T-helper 2 cell treated with Interferon-gamma antibody and Interleukin-4, amounts not matched to agents 5 μg/mL and 100 μg/mL, for 36 hours (primary cell): ENCODE measurements at regions not wholly inside any gene's neighbourhood (a gene's known extent, or its start where the extent isn't known, plus 50 kb on each side); places are given as distances from the start of the nearest gene placed in this dataset.
"Not testable (repeated sequence)": the region's sequence is repeated elsewhere in the genome, so short reads cannot be mapped to it uniquely, and the experiment has no call there.

Experiments used
- DNase-seq: peaks from one replicate; pipeline ENCODE4 v3.0.0; 2021; ENCODE audit warnings: low spot score
- H3K27ac Mint-ChIP-seq: one replicate; pipeline ENCODE4 v1.8.0; 2021; ENCODE audit warnings: mild to moderate bottlenecking, mixed read lengths
- H3K27me3 Mint-ChIP-seq: one replicate; pipeline ENCODE4 v1.8.0; 2021; ENCODE audit warnings: low read depth, mixed read lengths
- H3K36me3 Mint-ChIP-seq: one replicate; pipeline ENCODE4 v1.8.0; 2021; ENCODE audit warnings: low read depth, mixed read lengths
- H3K4me1 Mint-ChIP-seq: one replicate; pipeline ENCODE4 v1.8.0; 2021; ENCODE audit warnings: low read depth, mixed read lengths
- H3K4me3 Mint-ChIP-seq: one replicate; pipeline ENCODE4 v1.8.0; 2022; ENCODE audit warnings: mild to moderate bottlenecking, moderate library complexity, mixed read lengths
- H3K9me3 Mint-ChIP-seq: one replicate; pipeline ENCODE4 v1.8.0; 2021; ENCODE audit warnings: mixed read lengths

- Mint-ChIP-seq H3K4me1 (no peaks in the 10 kb centered on the region), H3K27ac (no peak overlapping the region), H3K9me3 (peaks cover 6% of the 10 kb centered on the region), H3K27me3 (peaks cover 29% of the 10 kb centered on the region), H3K4me3 (no peak overlapping the region), H3K36me3 (no peaks in the 10 kb centered on the region)
- DNase-seq: no peak
Observed at GRCh38 chr2:144631636-144632035, 111.7 kb upstream of the ZEB2 start.

GRCh38 chr2:144630459-144631215 lies 110.7 kb upstream of the ZEB2 start:
- H3K4me1 Mint-ChIP-seq: no peaks in the 10 kb centered on the region

GRCh38 chr2:144629935-144630334 lies 110.0 kb upstream of the ZEB2 start:
- no peak for DNase-seq
- no peaks in the 10 kb centered on the region for H3K36me3 Mint-ChIP-seq
- H3K4me1 Mint-ChIP-seq: no peaks in the 10 kb centered on the region
- no peaks in the 10 kb centered on the region for H3K9me3 Mint-ChIP-seq
- peaks cover 21% of the 10 kb centered on the region for H3K27me3 Mint-ChIP-seq
- no peak overlapping the region for H3K27ac Mint-ChIP-seq
- H3K4me3 Mint-ChIP-seq: no peak overlapping the region

More at GRCh38 chr2:144630459-144631215, 110.7 kb upstream of the ZEB2 start:
- Mint-ChIP-seq H3K4me3 (no peak overlapping the region), H3K27me3 (peaks cover 25% of the 10 kb centered on the region), H3K9me3 (peaks cover 3% of the 10 kb centered on the region), H3K36me3 (no peaks in the 10 kb centered on the region), H3K27ac (no peak overlapping the region)
- no peak for DNase-seq

DNA sequence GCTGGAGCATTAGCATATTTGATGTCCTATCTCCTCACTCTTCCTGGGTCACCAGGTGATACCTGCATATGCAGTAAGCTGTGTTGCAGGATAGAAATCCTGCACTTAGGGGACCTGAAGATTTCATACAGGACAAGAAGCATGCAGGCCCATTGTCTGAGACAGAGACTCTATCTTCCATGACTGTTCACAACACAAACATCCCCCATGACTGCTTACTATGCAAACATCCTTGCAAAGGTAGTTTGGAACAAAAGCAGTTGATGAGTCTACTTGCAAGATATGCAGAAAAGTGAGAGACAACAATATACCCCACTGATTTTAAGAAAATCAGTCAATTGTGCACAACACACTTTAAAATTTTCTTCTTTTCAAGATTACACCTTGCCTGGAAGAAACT lies 108.6 kb upstream of the ZEB2 start:
- DNase-seq: no peak
- no peak overlapping the region for H3K27ac Mint-ChIP-seq
- H3K27me3 Mint-ChIP-seq: peaks cover 20% of the 10 kb centered on the region
- H3K36me3 Mint-ChIP-seq: no peaks in the 10 kb centered on the region
- H3K4me3 Mint-ChIP-seq: no peak overlapping the region
- no peaks in the 10 kb centered on the region for H3K4me1 Mint-ChIP-seq
- H3K9me3 Mint-ChIP-seq: no peaks in the 10 kb centered on the region

DNA sequence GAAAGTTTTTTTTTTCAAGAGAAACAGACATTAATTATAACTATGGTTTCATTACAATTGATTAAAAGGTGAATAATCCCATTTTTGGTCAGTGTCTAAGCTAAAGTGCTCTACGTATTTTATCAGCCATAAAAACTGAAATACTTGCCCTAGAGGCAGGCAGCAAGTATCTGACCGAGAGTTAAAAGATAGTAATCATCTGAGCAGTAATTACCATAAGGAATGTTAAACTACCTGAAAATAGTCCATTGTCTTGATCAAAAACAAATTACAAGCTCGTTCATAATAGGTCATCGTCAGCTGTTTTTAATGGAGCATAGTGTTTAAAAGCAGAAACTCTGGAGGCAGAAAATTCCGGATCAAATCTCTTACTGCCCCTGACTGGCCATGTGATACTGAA lies 105.7 kb upstream of the ZEB2 start:
- DNase-seq: no peak
- no peaks in the 10 kb centered on the region for H3K36me3 Mint-ChIP-seq
- H3K4me3 Mint-ChIP-seq: no peak overlapping the region
- no peaks in the 10 kb centered on the region for H3K4me1 Mint-ChIP-seq
- peaks cover 24% of the 10 kb centered on the region for H3K27me3 Mint-ChIP-seq
- H3K9me3 Mint-ChIP-seq: peaks cover 6% of the 10 kb centered on the region
- no peak overlapping the region for H3K27ac Mint-ChIP-seq

DNA sequence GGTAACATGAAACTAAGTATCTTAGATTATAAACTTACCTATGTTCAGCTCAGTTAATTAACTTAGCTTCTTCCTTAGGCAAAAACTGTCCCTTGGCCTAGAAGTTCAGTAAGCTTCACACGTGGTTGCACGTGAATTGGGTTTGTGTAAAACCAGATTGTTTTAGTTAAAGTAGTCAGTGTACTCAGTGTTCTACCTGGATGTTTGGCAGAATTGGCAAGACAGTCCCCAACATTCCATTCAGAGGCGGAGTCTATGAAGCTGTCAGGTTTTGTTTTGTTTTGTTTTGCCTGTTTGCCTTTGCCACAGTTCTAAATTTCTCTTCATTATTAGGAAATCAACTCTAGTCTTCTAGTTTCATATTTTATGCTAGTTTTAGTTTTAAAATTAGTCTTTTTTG lies 105.3 kb upstream of the ZEB2 start:
- Mint-ChIP-seq H3K36me3 (no peaks in the 10 kb centered on the region), H3K27me3 (peaks cover 24% of the 10 kb centered on the region), H3K4me1 (no peaks in the 10 kb centered on the region), H3K27ac (no peak overlapping the region), H3K9me3 (peaks cover 6% of the 10 kb centered on the region), H3K4me3 (no peak overlapping the region)
- no peak for DNase-seq

DNA sequence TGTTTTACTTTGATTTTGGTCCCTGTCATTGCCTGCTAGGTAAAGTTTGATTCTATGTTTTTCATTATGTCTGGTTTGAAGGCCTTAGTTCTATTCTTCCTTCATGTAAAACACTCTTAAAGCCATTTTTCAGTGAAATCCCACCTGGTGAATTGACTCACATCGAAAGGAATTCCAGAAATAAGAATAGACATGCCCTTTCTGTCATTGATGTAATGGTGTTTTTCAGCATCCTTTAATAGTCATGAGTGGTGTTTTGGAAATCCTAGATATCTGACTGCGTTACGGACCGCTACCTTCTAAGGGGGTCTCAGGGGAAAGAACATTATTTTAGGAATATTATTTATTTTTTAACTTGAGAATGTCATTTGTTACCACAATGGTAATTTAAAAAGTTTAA lies 104.5 kb upstream of the ZEB2 start:
- Mint-ChIP-seq H3K9me3 (peaks cover 6% of the 10 kb centered on the region), H3K27ac (no peak overlapping the region), H3K36me3 (no peaks in the 10 kb centered on the region), H3K27me3 (peaks cover 23% of the 10 kb centered on the region), H3K4me1 (no peaks in the 10 kb centered on the region), H3K4me3 (no peak overlapping the region)
- no peak for DNase-seq

- not testable (repeated sequence) for H3K4me3 Mint-ChIP-seq, DNase-seq, H3K4me1 Mint-ChIP-seq, H3K9me3 Mint-ChIP-seq, H3K36me3 Mint-ChIP-seq, H3K27ac Mint-ChIP-seq
- peaks cover 16% of the 10 kb centered on the region for H3K27me3 Mint-ChIP-seq
Observed at GRCh38 chr2:144622373-144622772, 102.5 kb upstream of the ZEB2 start.

DNA sequence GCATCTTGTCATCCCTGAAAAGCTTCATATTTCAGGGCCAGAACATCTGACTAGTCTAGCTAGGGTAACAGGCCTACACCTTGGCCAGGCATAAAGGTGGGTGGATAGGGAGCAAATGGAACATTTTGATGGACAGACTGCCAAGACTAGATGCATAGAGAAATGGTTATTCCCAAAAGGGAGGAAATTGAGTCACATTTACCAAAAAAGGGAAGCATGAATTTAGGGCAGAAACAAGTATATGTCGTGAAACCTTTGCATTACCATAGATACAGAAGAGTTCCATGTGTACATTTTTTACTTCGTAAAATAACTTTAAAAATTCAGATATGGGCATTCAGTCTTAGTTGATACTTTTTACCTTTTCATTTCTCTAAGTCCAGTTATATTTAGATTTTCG lies 101.3 kb upstream of the ZEB2 start:
- DNase-seq: no peak
- peaks cover 6% of the 10 kb centered on the region for H3K9me3 Mint-ChIP-seq
- no peaks in the 10 kb centered on the region for H3K4me1 Mint-ChIP-seq
- peaks cover 11% of the 10 kb centered on the region for H3K27me3 Mint-ChIP-seq
- H3K36me3 Mint-ChIP-seq: no peaks in the 10 kb centered on the region
- H3K27ac Mint-ChIP-seq: no peak overlapping the region
- H3K4me3 Mint-ChIP-seq: no peak overlapping the region

GRCh38 chr2:144619760-144620159 lies 99.8 kb upstream of the ZEB2 start:
- DNase-seq: no peak
- peaks cover 14% of the 10 kb centered on the region for H3K27me3 Mint-ChIP-seq
- no peaks in the 10 kb centered on the region for H3K4me1 Mint-ChIP-seq
- peaks cover 6% of the 10 kb centered on the region for H3K9me3 Mint-ChIP-seq
- H3K27ac Mint-ChIP-seq: no peak overlapping the region
- no peak overlapping the region for H3K4me3 Mint-ChIP-seq
- no peaks in the 10 kb centered on the region for H3K36me3 Mint-ChIP-seq

- not testable (repeated sequence) for H3K4me1 Mint-ChIP-seq, DNase-seq, H3K9me3 Mint-ChIP-seq, H3K4me3 Mint-ChIP-seq, H3K27me3 Mint-ChIP-seq, H3K27ac Mint-ChIP-seq, H3K36me3 Mint-ChIP-seq
Observed at GRCh38 chr2:144617171-144617570, 97.3 kb upstream of the ZEB2 start.

DNA sequence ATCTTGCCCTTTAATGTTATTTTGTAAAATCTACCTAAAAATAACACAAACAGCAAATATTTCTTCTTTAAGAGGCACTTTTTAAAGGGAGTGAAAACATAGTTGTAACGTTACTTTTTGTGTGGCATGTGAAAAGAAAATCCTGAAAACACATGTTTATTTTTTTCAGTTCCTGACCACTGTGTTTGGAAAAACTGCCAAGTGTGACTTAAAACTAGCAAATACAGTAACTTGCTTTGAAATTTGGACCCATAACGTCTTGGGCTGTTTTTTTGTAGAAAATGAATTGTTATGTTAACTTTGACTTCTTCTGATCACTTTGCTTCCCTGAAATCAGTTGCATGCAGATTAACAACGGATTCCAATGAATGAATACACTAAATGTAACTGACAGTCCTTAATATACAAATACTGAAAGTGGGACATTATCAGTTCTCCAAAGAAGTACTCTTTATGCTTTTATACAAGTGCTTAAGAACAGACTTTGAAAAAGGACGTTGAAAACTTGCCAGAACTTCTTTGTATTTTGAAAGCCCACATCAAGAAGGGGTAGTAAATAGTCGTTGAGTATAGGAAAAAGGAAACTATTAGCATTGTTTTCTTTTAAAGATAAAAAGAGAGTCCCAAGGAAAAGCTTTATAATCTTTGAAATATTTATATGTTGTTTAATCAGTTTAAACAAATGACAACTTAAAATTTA lies 96.1 kb upstream of the ZEB2 start:
- H3K27ac Mint-ChIP-seq: no peak overlapping the region
- H3K4me1 Mint-ChIP-seq: no peaks in the 10 kb centered on the region
- peaks cover 3% of the 10 kb centered on the region for H3K27me3 Mint-ChIP-seq
- DNase-seq: no peak
- H3K36me3 Mint-ChIP-seq: no peaks in the 10 kb centered on the region
- no peak overlapping the region for H3K4me3 Mint-ChIP-seq
- H3K9me3 Mint-ChIP-seq: no peaks in the 10 kb centered on the region

- DNase-seq: no peak
- Mint-ChIP-seq H3K27me3 (peaks cover 20% of the 10 kb centered on the region), H3K9me3 (no peaks in the 10 kb centered on the region), H3K4me1 (no peaks in the 10 kb centered on the region), H3K4me3 (no peak overlapping the region), H3K27ac (no peak overlapping the region), H3K36me3 (no peaks in the 10 kb centered on the region)
Observed at GRCh38 chr2:144607891-144608521, 88.1 kb upstream of the ZEB2 start.

DNA sequence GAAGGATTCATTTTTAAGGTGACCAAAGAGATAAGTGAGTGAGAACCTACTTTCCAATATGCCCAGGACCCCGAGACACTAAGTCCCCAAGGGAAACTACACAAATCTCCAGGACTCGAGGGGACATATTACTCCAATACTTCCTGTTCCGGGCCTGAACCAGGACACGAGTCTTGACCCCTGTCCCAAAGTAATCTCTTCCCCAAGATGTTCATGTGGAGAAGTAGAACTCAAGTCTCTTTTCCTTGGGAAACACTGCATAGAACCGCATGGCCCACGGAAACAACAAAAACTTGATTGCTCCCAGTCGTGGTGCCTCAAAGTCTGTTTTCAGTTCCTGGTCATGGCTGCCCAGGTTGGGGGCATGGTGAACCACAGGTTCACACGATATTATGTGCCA lies 87.2 kb upstream of the ZEB2 start:
- no peaks in the 10 kb centered on the region for H3K4me1 Mint-ChIP-seq
- no peak overlapping the region for H3K4me3 Mint-ChIP-seq
- no peak overlapping the region for H3K27ac Mint-ChIP-seq
- H3K27me3 Mint-ChIP-seq: peaks cover 20% of the 10 kb centered on the region
- no peaks in the 10 kb centered on the region for H3K9me3 Mint-ChIP-seq
- H3K36me3 Mint-ChIP-seq: no peaks in the 10 kb centered on the region
- no peak for DNase-seq
